Gastrocnemius medialis (tissue), 4 donors: ENCODE measurements at regions not wholly inside any gene's neighbourhood (a gene's known extent, or its start where the extent isn't known, plus 50 kb on each side); places are given as distances from the start of the nearest gene placed in this dataset.

Source experiments
- ATAC-seq, 2 donors: fragments of 150-250 bp; one replicate each; pipeline ENCODE4 v1.9.1; 2016
- DNase-seq, 2 donors: peaks; one replicate each; pipeline ENCODE4 v3.0.0-alpha.2; 2019
- H3K27ac ChIP-seq, 4 donors: fragments of 200-600 bp; sonication (generic); 1 replicate in 1 of 4; 2 replicates in 3 of 4; pipeline ENCODE4 v1.5.1; 2016 to 2018; ENCODE audit warnings: mild to moderate bottlenecking in 2 of 4, moderate library complexity in 1 of 4
- H3K27me3 ChIP-seq, 3 donors: fragments of 200-600 bp; sonication (generic) in 2 of 3; 1 replicate in 1 of 3; 2 replicates in 2 of 3; pipeline versions ENCODE4 v1.5.1 to v1.6.0; 2016 to 2019; ENCODE audit warnings: mild to moderate bottlenecking in 1 of 3, moderate library complexity in 1 of 3
- H3K36me3 ChIP-seq, 2 donors: fragments of 200-600 bp; sonication (generic) in 1 of 2; one replicate each; pipeline ENCODE4 v1.5.1; 2017 to 2018
- H3K4me1 ChIP-seq, 2 donors: fragments of 200-600 bp; sonication (generic) in 1 of 2; one replicate each; pipeline ENCODE4 v1.5.1; 2016 to 2017; ENCODE audit warnings: mild to moderate bottlenecking in 2 of 2
- H3K4me3 ChIP-seq, 4 donors: fragments of 200-600 bp; sonication (generic) in 3 of 4; 1 replicate in 1 of 4; 2 replicates in 3 of 4; pipeline ENCODE4 v1.5.1; 2016 to 2019; ENCODE audit warnings: mild to moderate bottlenecking in 2 of 4
- H3K9me3 ChIP-seq, 3 donors: fragments of 200-600 bp; sonication (generic) in 2 of 3; 1 replicate in 1 of 3; 2 replicates in 2 of 3; pipeline ENCODE4 v1.5.1; 2016 to 2019
- CTCF ChIP-seq, 5 experiments: fragments of 450-650 bp in 3 of 5; fragments of 200-600 bp in 2 of 5; sonication (generic) in 2 of 5; IDR thresholded peaks in 4 of 5; conservative IDR thresholded peaks in 1 of 5; 1 replicate in 4 of 5; 2 replicates in 1 of 5; pipeline ENCODE4 v1.5.1; 2016 to 2019; ENCODE audit warnings: antibody characterized with exemption in 5 of 5, mild to moderate bottlenecking in 3 of 5, moderate library complexity in 3 of 5
- POLR2A ChIP-seq, 2 donors: fragments of 450-650 bp; IDR thresholded peaks; one replicate each; pipeline ENCODE4 v1.6.1; 2017; ENCODE audit warnings: antibody characterized with exemption in 2 of 2, mild to moderate bottlenecking in 2 of 2, moderate library complexity in 2 of 2
- in situ Hi-C, 4 donors: fragments of 200-750 bp; cut with MboI; loops; one replicate each; pipeline versions ENCODE4 v1.15.0 to v1.8.0; 2017; ENCODE audit warnings: low sequenced_read_pairs in 4 of 4
- intact Hi-C: fragments of 100-400 bp; cut with DNase I; formaldehyde crosslinking; loops from one replicate; pipeline ENCODE4 v1.15.1; 2023; ENCODE audit warnings: low total_unique reads

GRCh38 chr12:87169010-87169409 is 860.2 kb downstream of the C12orf50 start:
- no peaks in the 10 kb centered on the region for H3K27me3 ChIP-seq
- in situ Hi-C loops (no loop called here), intact Hi-C loops (no loop called here)

GRCh38 chr12:87165733-87166375 is 863.3 kb downstream of the C12orf50 start:
- intact Hi-C loops: no loop called here
- ATAC-seq: no peak
- Histone ChIP-seq H3K27ac (no peak overlapping the region), H3K27me3 (no peaks in the 10 kb centered on the region), H3K4me3 (no peak overlapping the region), H3K9me3 (no peaks in the 10 kb centered on the region), H3K36me3 (no peaks in the 10 kb centered on the region), H3K4me1 (no peaks in the 10 kb centered on the region)
- in situ Hi-C loops: no loop called here
- no peak for DNase-seq
- TF ChIP-seq CTCF (IDR thresholded peaks at IDR 0.05 in 4 of 5, conservative IDR thresholded peaks at IDR 0.05 in 1 of 5) (no peak), POLR2A (IDR thresholded peaks at IDR 0.05) (no peak)

More at GRCh38 chr12:87169010-87169409, 860.2 kb downstream of the C12orf50 start:
- no peak for DNase-seq
- Histone ChIP-seq H3K9me3 (no peaks in the 10 kb centered on the region), H3K4me1 (no peaks in the 10 kb centered on the region), H3K27ac (no peak overlapping the region), H3K4me3 (no peak overlapping the region), H3K36me3 (no peaks in the 10 kb centered on the region)
- no peak for ATAC-seq
- TF ChIP-seq POLR2A (IDR thresholded peaks at IDR 0.05) (no peak), CTCF (IDR thresholded peaks at IDR 0.05 in 4 of 5, conservative IDR thresholded peaks at IDR 0.05 in 1 of 5) (no peak)

GRCh38 chr12:87163122-87163521 is 866.1 kb downstream of the C12orf50 start:
- TF ChIP-seq CTCF (IDR thresholded peaks at IDR 0.05 in 4 of 5, conservative IDR thresholded peaks at IDR 0.05 in 1 of 5) (no peak), POLR2A (IDR thresholded peaks at IDR 0.05) (no peak)
- no peaks in the 10 kb centered on the region for H3K4me1 ChIP-seq
- no peaks in the 10 kb centered on the region for H3K36me3 ChIP-seq
- in situ Hi-C loops: no loop called here
- H3K27me3 ChIP-seq: no peaks in the 10 kb centered on the region
- intact Hi-C loops: no loop called here
- H3K9me3 ChIP-seq: no peaks in the 10 kb centered on the region
- H3K27ac ChIP-seq: no peak overlapping the region
- no peak for ATAC-seq
- no peak overlapping the region for H3K4me3 ChIP-seq
- no peak for DNase-seq

- intact Hi-C loops: no loop called here
- Histone ChIP-seq H3K9me3 (no peaks in the 10 kb centered on the region), H3K27ac (no peak overlapping the region), H3K36me3 (no peaks in the 10 kb centered on the region), H3K4me3 (no peak overlapping the region), H3K4me1 (no peaks in the 10 kb centered on the region), H3K27me3 (no peaks in the 10 kb centered on the region)
- TF ChIP-seq POLR2A (IDR thresholded peaks at IDR 0.05): no peak
- no peak for TF ChIP-seq CTCF (IDR thresholded peaks at IDR 0.05 in 4 of 5, conservative IDR thresholded peaks at IDR 0.05 in 1 of 5)
- ATAC-seq (no peak), DNase-seq (no peak)
- in situ Hi-C loops: no loop called here
These were observed 868.2 kb downstream of the C12orf50 start for GRCh38 chr12:87160848-87161601.
